H1 (cell line): ENCODE measurements at regions not wholly inside any gene's neighbourhood (a gene's known extent, or its start where the extent isn't known, plus 50 kb on each side); places are given as distances from the start of the nearest gene placed in this dataset.

Experiments
- CTCF ChIP-seq, 3 experiments: IDR thresholded peaks; 1 replicate in 2 of 3; 2 replicates in 1 of 3; pipeline versions ENCODE4 v1.5.1 to v1.6.1; 2011; ENCODE audit warnings: low read length in 3 of 3, mild to moderate bottlenecking in 3 of 3, inconsistent platforms in 2 of 3, low read depth in 1 of 3, moderate library complexity in 1 of 3; ENCODE audit not compliant: insufficient read depth in 1 of 3; ENCODE audit errors: control extremely low read depth in 1 of 3
- EP300 ChIP-seq, 2 experiments: IDR thresholded peaks; 1 replicate in 1 of 2; 2 replicates in 1 of 2; pipeline ENCODE4 v1.6.1; 2011 to 2012; ENCODE audit warnings: low read depth in 2 of 2, low read length in 2 of 2, mild to moderate bottlenecking in 2 of 2, borderline replicate concordance in 1 of 2, inconsistent platforms in 1 of 2, moderate library complexity in 1 of 2
- GTF2F1 ChIP-seq: IDR thresholded peaks from 2 replicates; pipeline ENCODE4 v1.6.1; 2012; ENCODE audit warnings: low read depth, low read length, improper control_type of control experiment, borderline replicate concordance
- PHF8 ChIP-seq: fragments of 200-600 bp; sonication (generic); conservative IDR thresholded peaks from 2 replicates; pipeline ENCODE4 v1.7.1; 2012; ENCODE audit warnings: low read depth, mild to moderate bottlenecking, inconsistent platforms, low read length, moderate library complexity
- POLR2A ChIP-seq, 2 experiments: IDR thresholded peaks; 1 replicate in 1 of 2; 2 replicates in 1 of 2; pipeline ENCODE4 v1.6.1; 2011; ENCODE audit warnings: low read depth in 2 of 2, low read length in 2 of 2, mild to moderate bottlenecking in 2 of 2; ENCODE audit errors: control extremely low read depth in 1 of 2
- POLR2AphosphoS5 ChIP-seq: IDR thresholded peaks from 2 replicates; pipeline ENCODE4 v1.6.1; 2011; ENCODE audit warnings: low read depth, low read length
- RAD21 ChIP-seq, 2 experiments: IDR thresholded peaks in 1 of 2; conservative IDR thresholded peaks in 1 of 2; 2 replicates each; pipeline ENCODE4 v1.6.1; 2011; ENCODE audit warnings: low read depth in 2 of 2, low read length in 2 of 2, improper control_type of control experiment in 1 of 2, inconsistent platforms in 1 of 2, mild to moderate bottlenecking in 1 of 2, moderate library complexity in 1 of 2
- RNF2 ChIP-seq: fragments of 200-900, 300-1000 bp; sonication (generic); IDR thresholded peaks from 2 replicates; pipeline ENCODE4 v1.7.1; 2016; ENCODE audit warnings: borderline replicate concordance, low read depth, mild to moderate bottlenecking, antibody characterized with exemption, low read length; ENCODE audit not compliant: poor library complexity, severe bottlenecking; ENCODE audit errors: missing control alignments
- SP4 ChIP-seq: IDR thresholded peaks from 2 replicates; pipeline ENCODE4 v1.6.1; 2012; ENCODE audit warnings: low read length, inconsistent platforms
- TAF1 ChIP-seq: IDR thresholded peaks from 2 replicates; pipeline ENCODE4 v1.6.1; 2011; ENCODE audit warnings: mild to moderate bottlenecking, low read depth, low read length
- TF ChIP-seq, protein P1 (sequence below): IDR thresholded peaks from 2 replicates; pipeline ENCODE4 v1.6.1; 2011; ENCODE audit warnings: low read depth, mild to moderate bottlenecking, low read length; ENCODE audit not compliant: insufficient read depth
- TF ChIP-seq, protein P2 (sequence below): IDR thresholded peaks from 2 replicates; pipeline ENCODE4 v1.6.1; 2011; ENCODE audit warnings: low read length, improper control_type of control experiment

GRCh38 chr3:154728285-154728684 is 298.3 kb upstream of the GPR149 start:
- no peak for TF ChIP-seq CTCF (IDR thresholded peaks at IDR 0.05; ENCODE audit: control extremely low read depth in 1 of 3, insufficient read depth in 1 of 3, low read depth in 1 of 3, low read length in 3 of 3)
- no peak for TF ChIP-seq POLR2A (IDR thresholded peaks at IDR 0.05; ENCODE audit: control extremely low read depth in 1 of 2, low read depth in 2 of 2, low read length in 2 of 2)
- TF ChIP-seq GTF2F1 = no peak
- no peak for TF ChIP-seq POLR2AphosphoS5
- TF ChIP-seq PHF8 = no peak
- TF ChIP-seq EP300 (IDR thresholded peaks at IDR 0.05; ENCODE audit: borderline replicate concordance in 1 of 2, low read depth in 2 of 2, low read length in 2 of 2) = no peak
- no peak for TF ChIP-seq RAD21 (IDR thresholded peaks at IDR 0.05 in 1 of 2, conservative IDR thresholded peaks at IDR 0.05 in 1 of 2; ENCODE audit: low read depth in 2 of 2, low read length in 2 of 2)
- no peak for TF ChIP-seq RNF2
- no peak for TF ChIP-seq SP4
- TF ChIP-seq, protein P1, sequence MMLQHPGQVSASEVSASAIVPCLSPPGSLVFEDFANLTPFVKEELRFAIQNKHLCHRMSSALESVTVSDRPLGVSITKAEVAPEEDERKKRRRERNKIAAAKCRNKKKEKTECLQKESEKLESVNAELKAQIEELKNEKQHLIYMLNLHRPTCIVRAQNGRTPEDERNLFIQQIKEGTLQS = no peak
- TF ChIP-seq TAF1 = no peak
- TF ChIP-seq, protein P2, sequence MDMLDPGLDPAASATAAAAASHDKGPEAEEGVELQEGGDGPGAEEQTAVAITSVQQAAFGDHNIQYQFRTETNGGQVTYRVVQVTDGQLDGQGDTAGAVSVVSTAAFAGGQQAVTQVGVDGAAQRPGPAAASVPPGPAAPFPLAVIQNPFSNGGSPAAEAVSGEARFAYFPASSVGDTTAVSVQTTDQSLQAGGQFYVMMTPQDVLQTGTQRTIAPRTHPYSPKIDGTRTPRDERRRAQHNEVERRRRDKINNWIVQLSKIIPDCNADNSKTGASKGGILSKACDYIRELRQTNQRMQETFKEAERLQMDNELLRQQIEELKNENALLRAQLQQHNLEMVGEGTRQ = no peak
